SH-SY5Y (cell line): ENCODE measurements at regions not wholly inside any gene's neighbourhood (a gene's known extent, or its start where the extent isn't known, plus 50 kb on each side); places are given as distances from the start of the nearest gene placed in this dataset.

ENCODE experiments used
- GATA2 ChIP-seq: IDR thresholded peaks from 2 replicates; pipeline ENCODE4 v1.6.1; 2011; ENCODE audit warnings: mild to moderate bottlenecking, low read depth, low read length
- GATA3 ChIP-seq: IDR thresholded peaks from 2 replicates; pipeline ENCODE4 v1.6.1; 2011; ENCODE audit warnings: low read depth, mild to moderate bottlenecking, low read length, moderate library complexity

DNA sequence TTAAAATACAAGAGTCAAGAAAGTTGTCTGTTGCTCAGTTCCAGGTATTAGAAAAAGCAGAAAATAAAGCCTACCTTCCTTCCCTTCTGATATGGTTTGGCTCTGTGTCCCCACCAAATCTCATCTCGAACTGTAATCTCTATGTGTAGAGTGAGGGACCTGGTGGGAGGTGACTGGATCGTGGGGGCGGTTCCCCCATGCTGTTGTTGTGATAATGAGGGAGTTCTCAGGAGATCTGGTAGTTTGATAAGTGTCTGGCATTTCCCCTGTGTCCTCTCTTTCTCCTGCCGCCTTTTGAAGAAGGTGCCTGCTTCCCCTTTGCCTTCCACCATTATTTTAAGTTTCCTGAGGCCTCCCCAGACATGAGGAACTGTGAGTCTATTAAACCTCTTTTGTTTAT is 288.8 kb upstream of the LMCD1 start:
- TF ChIP-seq GATA3 (no peak), GATA2 (no peak)
